ENCODE measurements at regions not wholly inside any gene's neighbourhood (a gene's known extent, or its start where the extent isn't known, plus 50 kb on each side); places are given as distances from the start of the nearest gene placed in this dataset.

- TF ChIP-seq CTCF (IDR thresholded peaks at IDR 0.05 in 2 of 3, conservative IDR thresholded peaks at IDR 0.05 in 1 of 3; ENCODE audit: borderline replicate concordance in 1 of 3, insufficient read depth in 1 of 3, low read depth in 2 of 3, low read length in 2 of 3) (no peak), ZNF274 (IDR thresholded peaks at IDR 0.05; ENCODE audit: low read depth, low read length) (no peak), POLR2A (IDR thresholded peaks at IDR 0.05; ENCODE audit: borderline replicate concordance, extremely low read depth, insufficient read depth, insufficient read length) (no peak)
Observed at GRCh38 chr7:34222722-34223121, 317.4 kb downstream of the BMPER start.
